HL-60 (cell line): ENCODE measurements at regions not wholly inside any gene's neighbourhood (a gene's known extent, or its start where the extent isn't known, plus 50 kb on each side); places are given as distances from the start of the nearest gene placed in this dataset.

Source experiments
- DNase-seq, 2 experiments: peaks; one replicate each; pipeline ENCODE4 v3.0.0-alpha.2; 2010 to 2020; ENCODE audit warnings: low read depth in 1 of 2, low spot score in 1 of 2
- H3K27ac ChIP-seq: fragments of 250-450 bp; sonication (Bioruptor Pico); replicated peaks from 2 replicates; pipeline ENCODE4 v1.5.1; 2020; ENCODE audit warnings: mild to moderate bottlenecking, moderate library complexity
- H3K27me3 ChIP-seq: fragments of 250-450 bp; sonication (Bioruptor Pico); 2 replicates; pipeline ENCODE4 v1.5.1; 2021; ENCODE audit warnings: mild to moderate bottlenecking, moderate library complexity; ENCODE audit not compliant: insufficient read depth, poor library complexity, severe bottlenecking
- H3K4me3 ChIP-seq: replicated peaks from 2 replicates; pipeline ENCODE4 v1.5.1; 2011; ENCODE audit warnings: mild to moderate bottlenecking, control low read depth, low read length; ENCODE audit not compliant: insufficient read depth
- CTCF ChIP-seq: IDR thresholded peaks from one replicate; pipeline ENCODE4 v1.5.1; 2011; ENCODE audit warnings: low read length, control low read depth, inconsistent platforms; ENCODE audit not compliant: insufficient read depth
- GABPA ChIP-seq: IDR thresholded peaks from 2 replicates; pipeline ENCODE4 v1.6.1; 2012; ENCODE audit warnings: low read depth
- POLR2AphosphoS5 ChIP-seq: IDR thresholded peaks from 2 replicates; pipeline ENCODE4 v1.6.1; 2012; ENCODE audit warnings: low read depth
- REST ChIP-seq: IDR thresholded peaks from 2 replicates; pipeline ENCODE4 v1.6.1; 2012; ENCODE audit warnings: low read depth; ENCODE audit not compliant: insufficient replicate concordance
- SPI1 ChIP-seq: IDR thresholded peaks from 2 replicates; pipeline ENCODE4 v1.6.1; 2012; ENCODE audit warnings: low read depth, mild to moderate bottlenecking, borderline replicate concordance

GRCh38 chr10:7075110-7075509, 335.7 kb downstream of the SFMBT2 start:
- DNase-seq: no peak
- TF ChIP-seq CTCF: no peak
- TF ChIP-seq REST: no peak
- TF ChIP-seq GABPA: no peak
- TF ChIP-seq SPI1: no peak
- Histone ChIP-seq H3K27me3 (no peaks in the 10 kb centered on the region), H3K4me3 (no peak overlapping the region), H3K27ac (no peak overlapping the region)

- Histone ChIP-seq H3K27me3 (no peaks in the 10 kb centered on the region), H3K27ac (no peak overlapping the region), H3K4me3 (no peak overlapping the region)
- DNase-seq: no peak
- TF ChIP-seq CTCF (no peak), POLR2AphosphoS5 (no peak), GABPA (no peak), SPI1 (no peak), REST (no peak)
Measured at GRCh38 chr10:7071421-7071820, 339.4 kb downstream of the SFMBT2 start.

GRCh38 chr10:7070950-7071349, 339.9 kb downstream of the SFMBT2 start:
- Histone ChIP-seq H3K27ac (no peak overlapping the region), H3K4me3 (no peak overlapping the region), H3K27me3 (no peaks in the 10 kb centered on the region)
- TF ChIP-seq CTCF: no peak
- no peak for TF ChIP-seq POLR2AphosphoS5
- no peak for TF ChIP-seq GABPA
- no peak for DNase-seq

- no peak for DNase-seq
- H3K27me3 ChIP-seq: no peaks in the 10 kb centered on the region
- TF ChIP-seq GABPA: no peak
- TF ChIP-seq SPI1: no peak
- no peak for TF ChIP-seq CTCF
- TF ChIP-seq POLR2AphosphoS5: no peak
- TF ChIP-seq REST: no peak
- H3K4me3 ChIP-seq: no peak overlapping the region
- no peak overlapping the region for H3K27ac ChIP-seq
Measured at GRCh38 chr10:7069706-7070105, 341.1 kb downstream of the SFMBT2 start.
